Fibroblast of lung (primary cell): ENCODE measurements at regions not wholly inside any gene's neighbourhood (a gene's known extent, or its start where the extent isn't known, plus 50 kb on each side); places are given as distances from the start of the nearest gene placed in this dataset.
"Not testable (repeated sequence)": the region's sequence is repeated elsewhere in the genome, so short reads cannot be mapped to it uniquely, and the experiment has no call there.

Experiments used
- DNase-seq, 2 donors: peaks; one replicate each; pipeline versions ENCODE4 v3.0.0 to v3.0.0-alpha.2; 2010; ENCODE audit warnings: low read depth in 2 of 2
- H2AFZ ChIP-seq: 2 replicates; pipeline ENCODE4 v1.5.1; 2012; ENCODE audit warnings: low read length, control low read depth, inconsistent platforms
- H3K27ac ChIP-seq: 2 replicates; pipeline ENCODE4 v1.5.1; 2011; ENCODE audit warnings: low read length, control low read depth; ENCODE audit not compliant: insufficient read depth
- H3K27me3 ChIP-seq: 2 replicates; pipeline ENCODE4 v1.5.1; 2011; ENCODE audit warnings: mild to moderate bottlenecking, low read length; ENCODE audit not compliant: control insufficient read depth, insufficient read depth
- H3K36me3 ChIP-seq: 2 replicates; pipeline ENCODE4 v1.5.1; 2011; ENCODE audit warnings: low read length; ENCODE audit not compliant: control insufficient read depth, insufficient read depth
- H3K4me1 ChIP-seq: 2 replicates; pipeline ENCODE4 v1.5.1; 2011; ENCODE audit warnings: low read length; ENCODE audit not compliant: control insufficient read depth, insufficient read depth; ENCODE audit errors: extremely low read depth
- H3K4me2 ChIP-seq: 2 replicates; pipeline ENCODE4 v1.5.1; 2011; ENCODE audit warnings: low read length, control low read depth; ENCODE audit not compliant: insufficient read depth; ENCODE audit errors: extremely low read depth
- H3K4me3 ChIP-seq, 4 experiments: fragments of 200-600 bp in 1 of 4; sonication (generic) in 1 of 4; replicated peaks in 1 of 4; 2 replicates each; pipeline ENCODE4 v1.5.1; 2011 to 2016; ENCODE audit warnings: low read length in 4 of 4, low read depth in 3 of 4, mild to moderate bottlenecking in 3 of 4, control low read depth in 2 of 4, inconsistent platforms in 1 of 4, mixed read lengths in 1 of 4; ENCODE audit not compliant: insufficient read depth in 1 of 4; ENCODE audit errors: control extremely low read depth in 1 of 4
- H3K79me2 ChIP-seq: 2 replicates; pipeline ENCODE4 v1.5.1; 2012; ENCODE audit warnings: mild to moderate bottlenecking, low read length, inconsistent platforms; ENCODE audit not compliant: control insufficient read depth, insufficient read depth
- H3K9ac ChIP-seq: 2 replicates; pipeline ENCODE4 v1.5.1; 2011; ENCODE audit warnings: mild to moderate bottlenecking, low read length, control low read depth; ENCODE audit not compliant: insufficient read depth
- H3K9me3 ChIP-seq: 2 replicates; pipeline ENCODE4 v1.5.1; 2012; ENCODE audit warnings: low read depth, low read length; ENCODE audit not compliant: control insufficient read depth, insufficient read depth
- H4K20me1 ChIP-seq: 2 replicates; pipeline ENCODE4 v1.5.1; 2011; ENCODE audit warnings: low read length; ENCODE audit not compliant: control insufficient read depth, insufficient read depth; ENCODE audit errors: extremely low read depth
- EZH2 ChIP-seq: IDR thresholded peaks from 2 replicates; pipeline ENCODE4 v1.5.1; 2012; ENCODE audit warnings: low read length, control low read depth, mild to moderate bottlenecking; ENCODE audit errors: missing control alignments
- TF ChIP-seq, protein P1 (sequence below), 2 donors: IDR thresholded peaks in 1 of 2; conservative IDR thresholded peaks in 1 of 2; 1 replicate in 1 of 2; 2 replicates in 1 of 2; pipeline ENCODE4 v1.5.1; 2011 to 2012; ENCODE audit warnings: low read length in 2 of 2, control low read depth in 1 of 2, inconsistent platforms in 1 of 2, low read depth in 1 of 2, mild to moderate bottlenecking in 1 of 2

DNA sequence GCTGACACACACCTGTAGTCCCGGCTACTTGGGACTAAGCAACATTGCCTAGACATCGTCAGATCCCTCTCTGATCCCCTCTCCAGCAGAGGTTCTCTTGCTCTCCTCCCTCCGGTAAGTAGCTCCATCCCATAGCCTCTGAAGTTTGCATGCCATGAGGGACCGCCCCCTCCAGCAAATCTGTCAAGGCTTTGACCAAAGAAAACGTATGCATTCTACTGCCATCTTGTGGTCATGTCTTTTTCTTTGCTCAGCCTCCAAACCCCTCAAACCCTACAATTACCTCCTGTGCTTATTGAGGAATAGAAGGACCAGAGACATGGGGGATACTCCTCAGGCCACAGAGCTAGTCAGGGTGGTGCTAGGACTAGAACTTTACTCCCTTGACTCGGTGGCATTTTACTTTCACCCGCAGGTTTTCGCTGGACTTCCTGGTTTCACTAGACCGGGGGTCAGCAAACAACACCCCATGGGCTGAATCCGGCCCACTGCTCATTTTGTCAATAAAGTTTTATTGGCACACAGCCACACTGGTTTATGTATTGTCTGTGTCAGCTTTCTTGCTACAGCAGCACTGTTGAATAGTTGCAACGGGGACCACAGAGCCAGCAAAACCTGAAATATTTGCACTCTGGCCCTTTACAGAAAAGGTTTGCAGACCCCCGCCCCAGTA lies 202.6 kb upstream of the FOXK1 start:
- H3K27ac ChIP-seq: no peak overlapping the region
- no peaks in the 10 kb centered on the region for H3K36me3 ChIP-seq
- no peaks in the 10 kb centered on the region for H3K9me3 ChIP-seq
- H3K4me3 ChIP-seq: no peak overlapping the region
- peak; percentile 44 to 66 for DNase-seq
- no peaks in the 10 kb centered on the region for H3K79me2 ChIP-seq
- no peaks in the 10 kb centered on the region for H3K4me1 ChIP-seq
- H2AFZ ChIP-seq: no peak overlapping the region
- no peaks in the 10 kb centered on the region for H3K27me3 ChIP-seq
- no peak overlapping the region for H3K9ac ChIP-seq
- TF ChIP-seq EZH2: no peak
- TF ChIP-seq, protein P1, sequence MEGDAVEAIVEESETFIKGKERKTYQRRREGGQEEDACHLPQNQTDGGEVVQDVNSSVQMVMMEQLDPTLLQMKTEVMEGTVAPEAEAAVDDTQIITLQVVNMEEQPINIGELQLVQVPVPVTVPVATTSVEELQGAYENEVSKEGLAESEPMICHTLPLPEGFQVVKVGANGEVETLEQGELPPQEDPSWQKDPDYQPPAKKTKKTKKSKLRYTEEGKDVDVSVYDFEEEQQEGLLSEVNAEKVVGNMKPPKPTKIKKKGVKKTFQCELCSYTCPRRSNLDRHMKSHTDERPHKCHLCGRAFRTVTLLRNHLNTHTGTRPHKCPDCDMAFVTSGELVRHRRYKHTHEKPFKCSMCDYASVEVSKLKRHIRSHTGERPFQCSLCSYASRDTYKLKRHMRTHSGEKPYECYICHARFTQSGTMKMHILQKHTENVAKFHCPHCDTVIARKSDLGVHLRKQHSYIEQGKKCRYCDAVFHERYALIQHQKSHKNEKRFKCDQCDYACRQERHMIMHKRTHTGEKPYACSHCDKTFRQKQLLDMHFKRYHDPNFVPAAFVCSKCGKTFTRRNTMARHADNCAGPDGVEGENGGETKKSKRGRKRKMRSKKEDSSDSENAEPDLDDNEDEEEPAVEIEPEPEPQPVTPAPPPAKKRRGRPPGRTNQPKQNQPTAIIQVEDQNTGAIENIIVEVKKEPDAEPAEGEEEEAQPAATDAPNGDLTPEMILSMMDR (conservative IDR thresholded peaks at IDR 0.05 in 1 of 2, IDR thresholded peaks at IDR 0.05 in 1 of 2; ENCODE audit: low read depth in 1 of 2, low read length in 2 of 2): peak in 1 of 2 donors; percentile 46
- H4K20me1 ChIP-seq: no peaks in the 10 kb centered on the region
- H3K4me2 ChIP-seq: no peak overlapping the region

DNA sequence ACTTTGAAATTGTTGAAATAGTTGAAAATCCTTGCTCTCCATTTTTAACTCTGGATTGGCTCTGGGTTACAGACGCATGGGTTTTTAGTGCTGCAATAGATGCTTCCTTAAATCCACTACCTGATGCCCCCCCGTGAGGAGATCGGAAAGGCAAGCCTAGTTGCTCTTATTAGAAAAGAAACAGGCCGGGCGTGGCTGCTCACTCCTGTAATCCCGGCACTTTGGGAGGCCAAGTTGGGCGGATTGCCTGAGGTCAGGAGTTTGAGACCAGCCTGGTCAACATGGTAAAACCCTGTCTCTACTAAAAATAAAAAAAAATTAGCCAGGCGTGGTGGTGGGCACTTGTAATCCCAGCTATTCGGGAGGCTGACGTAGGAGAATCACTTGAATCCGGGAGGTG lies 202.0 kb upstream of the FOXK1 start:
- H3K4me3 ChIP-seq, H3K4me1 ChIP-seq, H3K36me3 ChIP-seq, H2AFZ ChIP-seq, H4K20me1 ChIP-seq, H3K27ac ChIP-seq, DNase-seq, H3K27me3 ChIP-seq, H3K9me3 ChIP-seq, H3K9ac ChIP-seq, H3K4me2 ChIP-seq, H3K79me2 ChIP-seq: not testable (repeated sequence)

DNA sequence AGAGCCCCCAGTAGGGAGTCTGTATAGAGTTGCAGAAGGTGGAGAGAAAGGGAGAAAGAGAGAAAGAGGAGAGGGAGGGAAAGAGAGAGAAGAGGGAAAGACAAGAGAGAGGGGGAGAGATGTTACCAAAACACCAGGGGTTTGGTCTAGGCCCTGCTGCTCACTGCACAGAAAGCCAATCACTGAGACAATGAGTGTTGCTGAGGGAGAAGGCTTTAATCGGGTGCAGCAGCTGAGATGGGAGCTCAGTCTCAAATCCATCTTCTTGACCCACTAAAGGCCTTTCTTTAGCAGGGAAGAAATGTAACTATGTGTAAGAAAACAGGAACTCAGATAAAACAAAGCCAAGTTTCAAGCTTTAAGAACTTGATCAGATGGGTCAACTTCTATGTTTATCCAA lies 198.2 kb upstream of the FOXK1 start:
- no peaks in the 10 kb centered on the region for H3K27me3 ChIP-seq
- H3K79me2 ChIP-seq: no peaks in the 10 kb centered on the region
- TF ChIP-seq EZH2: no peak
- TF ChIP-seq, protein P1 (conservative IDR thresholded peaks at IDR 0.05 in 1 of 2, IDR thresholded peaks at IDR 0.05 in 1 of 2; ENCODE audit: low read depth in 1 of 2, low read length in 2 of 2): no peak
- no peak overlapping the region for H2AFZ ChIP-seq
- H3K27ac ChIP-seq: no peak overlapping the region
- DNase-seq: no peak
- H3K4me3 ChIP-seq: no peak overlapping the region
- H3K9me3 ChIP-seq: no peaks in the 10 kb centered on the region
- no peaks in the 10 kb centered on the region for H4K20me1 ChIP-seq
- no peaks in the 10 kb centered on the region for H3K36me3 ChIP-seq
- no peak overlapping the region for H3K4me2 ChIP-seq
- no peak overlapping the region for H3K9ac ChIP-seq
- H3K4me1 ChIP-seq: no peaks in the 10 kb centered on the region
